ENCODE measurements at regions not wholly inside any gene's neighbourhood (a gene's known extent, or its start where the extent isn't known, plus 50 kb on each side); places are given as distances from the start of the nearest gene placed in this dataset.

GRCh38 chr5:81852291-81853029 lies 101.6 kb upstream of the SSBP2 start:
- Histone ChIP-seq H3K9me3 (ENCODE audit: control insufficient read depth in 4 of 4, low read length in 3 of 4) (no peaks in the 10 kb centered on the region), H3K36me3 (ENCODE audit: control insufficient read depth in 4 of 4, insufficient read depth in 3 of 4, low read depth in 1 of 4, low read length in 3 of 4) (no peaks in the 10 kb centered on the region), H3K4me3 (ENCODE audit: low read depth in 1 of 3, low read length in 3 of 3) (peak overlapping the region in 2 of 3 donors; percentile 41 to 57), H3K9ac (ENCODE audit: low read depth in 1 of 2, low read length in 2 of 2) (no peak overlapping the region), H3K4me1 (ENCODE audit: control insufficient read depth in 4 of 4, insufficient read depth in 4 of 4, low read length in 3 of 4) (peaks cover 0 to 22% (median 13%) of the 10 kb centered on the region in 4 donors), H3K27ac (ENCODE audit: low read depth in 1 of 2, low read length in 2 of 2) (no peak overlapping the region), H3K27me3 (ENCODE audit: control insufficient read depth in 4 of 4, insufficient read depth in 4 of 4, low read length in 3 of 4) (no peaks in the 10 kb centered on the region)
- peak; percentile 52 for DNase-seq (ENCODE audit: low spot score)
- no peak for TF ChIP-seq HNF4A (conservative IDR thresholded peaks at IDR 0.05)
- WGBS, result 23% methylated on average over 26 of the region's 26 CpGs

DNA sequence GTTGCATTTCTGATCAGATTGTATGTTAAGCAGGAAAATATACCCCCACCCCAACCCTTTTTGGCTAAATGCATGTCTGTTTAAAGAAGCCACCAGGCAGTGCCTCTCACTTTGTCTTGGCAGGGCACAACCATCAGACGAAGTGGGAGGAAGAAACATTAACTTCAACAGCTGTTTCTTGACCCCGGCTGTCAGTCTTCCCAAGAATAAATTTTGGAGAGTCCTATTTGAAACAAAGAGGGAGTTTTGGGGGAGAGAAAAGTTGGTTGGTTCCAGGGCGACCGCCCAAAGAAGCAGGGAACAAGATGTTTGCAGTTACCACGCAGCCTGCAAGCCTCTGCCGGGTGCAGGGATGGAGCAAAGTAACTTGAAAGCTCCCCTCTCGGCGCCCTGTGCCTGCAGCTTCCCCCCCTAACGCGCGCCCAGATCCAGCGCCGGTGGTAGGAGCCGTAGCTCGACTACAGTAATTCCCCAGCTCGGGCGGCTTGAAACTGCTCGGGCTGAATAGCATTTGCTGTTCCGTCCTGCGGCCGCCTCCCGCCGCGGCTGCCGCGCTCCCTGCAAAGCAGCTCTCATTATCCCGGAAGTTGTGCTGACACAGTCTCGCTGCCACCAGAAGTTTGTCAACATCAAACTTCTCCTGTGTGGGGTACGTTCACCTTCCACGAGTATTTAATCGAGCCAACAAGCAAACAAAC lies 100.7 kb upstream of the SSBP2 start:
- Histone ChIP-seq H3K27me3 (ENCODE audit: control insufficient read depth in 4 of 4, insufficient read depth in 4 of 4, low read length in 3 of 4) (no peaks in the 10 kb centered on the region), H3K27ac (ENCODE audit: low read depth in 1 of 2, low read length in 2 of 2) (peak overlapping the region; percentile 44 to 86), H3K4me3 (ENCODE audit: low read depth in 1 of 3, low read length in 3 of 3) (peak overlapping the region; percentile 57 to 80 (median 67)), H3K4me1 (ENCODE audit: control insufficient read depth in 4 of 4, insufficient read depth in 4 of 4, low read length in 3 of 4) (peaks cover 0 to 19% (median 13%) of the 10 kb centered on the region in 4 donors), H3K36me3 (ENCODE audit: control insufficient read depth in 4 of 4, insufficient read depth in 3 of 4, low read depth in 1 of 4, low read length in 3 of 4) (no peaks in the 10 kb centered on the region), H3K9ac (ENCODE audit: low read depth in 1 of 2, low read length in 2 of 2) (peak overlapping the region; percentile 61 to 76), H3K9me3 (ENCODE audit: control insufficient read depth in 4 of 4, low read length in 3 of 4) (no peaks in the 10 kb centered on the region)
- WGBS, result under 1% methylated on average over 31 of the region's 31 CpGs
- TF ChIP-seq HNF4A (conservative IDR thresholded peaks at IDR 0.05) (peak; percentile 16 to 38), GABPA (IDR thresholded peaks at IDR 0.05 in 1 of 2, conservative IDR thresholded peaks at IDR 0.05 in 1 of 2) (peak in 1 of 2 donors; percentile 73), SP1 (IDR thresholded peaks at IDR 0.05) (peak; percentile 82), HNF4G (IDR thresholded peaks at IDR 0.05) (no peak), ZBTB33 (IDR thresholded peaks at IDR 0.05) (peak; percentile 97), RXRA (IDR thresholded peaks at IDR 0.05) (peak; percentile 55 to 62), FOXA2 (IDR thresholded peaks at IDR 0.05) (peak; percentile 43), REST (IDR thresholded peaks at IDR 0.05) (peak; percentile 60), YY1 (IDR thresholded peaks at IDR 0.05) (peak; percentile 88), RAD21 (IDR thresholded peaks at IDR 0.05) (peak; percentile 73 to 75), TAF1 (conservative IDR thresholded peaks at IDR 0.05) (peak; percentile 84), FOXA1 (IDR thresholded peaks at IDR 0.05) (peak; percentile 22), NR2F2 (IDR thresholded peaks at IDR 0.05) (peak; percentile 90), EGR1 (IDR thresholded peaks at IDR 0.05; ENCODE audit: low read depth in 2 of 2) (no peak), JUND (IDR thresholded peaks at IDR 0.05) (peak in 1 of 2 donors; percentile 38)
- TF ChIP-seq, protein P1, sequence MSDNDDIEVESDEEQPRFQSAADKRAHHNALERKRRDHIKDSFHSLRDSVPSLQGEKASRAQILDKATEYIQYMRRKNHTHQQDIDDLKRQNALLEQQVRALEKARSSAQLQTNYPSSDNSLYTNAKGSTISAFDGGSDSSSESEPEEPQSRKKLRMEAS (IDR thresholded peaks at IDR 0.05), result peak; percentile 50
- TF ChIP-seq, protein P2, sequence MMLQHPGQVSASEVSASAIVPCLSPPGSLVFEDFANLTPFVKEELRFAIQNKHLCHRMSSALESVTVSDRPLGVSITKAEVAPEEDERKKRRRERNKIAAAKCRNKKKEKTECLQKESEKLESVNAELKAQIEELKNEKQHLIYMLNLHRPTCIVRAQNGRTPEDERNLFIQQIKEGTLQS (IDR thresholded peaks at IDR 0.05), result peak; percentile 53
- TF ChIP-seq, protein P3, sequence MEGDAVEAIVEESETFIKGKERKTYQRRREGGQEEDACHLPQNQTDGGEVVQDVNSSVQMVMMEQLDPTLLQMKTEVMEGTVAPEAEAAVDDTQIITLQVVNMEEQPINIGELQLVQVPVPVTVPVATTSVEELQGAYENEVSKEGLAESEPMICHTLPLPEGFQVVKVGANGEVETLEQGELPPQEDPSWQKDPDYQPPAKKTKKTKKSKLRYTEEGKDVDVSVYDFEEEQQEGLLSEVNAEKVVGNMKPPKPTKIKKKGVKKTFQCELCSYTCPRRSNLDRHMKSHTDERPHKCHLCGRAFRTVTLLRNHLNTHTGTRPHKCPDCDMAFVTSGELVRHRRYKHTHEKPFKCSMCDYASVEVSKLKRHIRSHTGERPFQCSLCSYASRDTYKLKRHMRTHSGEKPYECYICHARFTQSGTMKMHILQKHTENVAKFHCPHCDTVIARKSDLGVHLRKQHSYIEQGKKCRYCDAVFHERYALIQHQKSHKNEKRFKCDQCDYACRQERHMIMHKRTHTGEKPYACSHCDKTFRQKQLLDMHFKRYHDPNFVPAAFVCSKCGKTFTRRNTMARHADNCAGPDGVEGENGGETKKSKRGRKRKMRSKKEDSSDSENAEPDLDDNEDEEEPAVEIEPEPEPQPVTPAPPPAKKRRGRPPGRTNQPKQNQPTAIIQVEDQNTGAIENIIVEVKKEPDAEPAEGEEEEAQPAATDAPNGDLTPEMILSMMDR (IDR thresholded peaks at IDR 0.05; ENCODE audit: low read depth, low read length, missing input control), result no peak
- peak; percentile 94 for DNase-seq (ENCODE audit: low spot score)
